Tibial nerve (tissue), 3 donors: ENCODE measurements at regions not wholly inside any gene's neighbourhood (a gene's known extent, or its start where the extent isn't known, plus 50 kb on each side); places are given as distances from the start of the nearest gene placed in this dataset.

Source experiments
- CTCF ChIP-seq, 5 experiments: fragments of 200-600 bp in 3 of 5; fragments of 450-650 bp in 2 of 5; sonication (generic) in 3 of 5; IDR thresholded peaks; one replicate each; pipeline ENCODE4 v1.5.1; 2016 to 2019; ENCODE audit warnings: antibody characterized with exemption in 5 of 5, mild to moderate bottlenecking in 3 of 5, moderate library complexity in 2 of 5
- POLR2A ChIP-seq, 2 donors: fragments of 450-650 bp; IDR thresholded peaks; one replicate each; pipeline ENCODE4 v1.6.1; 2017; ENCODE audit warnings: antibody characterized with exemption in 2 of 2, mild to moderate bottlenecking in 2 of 2, moderate library complexity in 2 of 2

- TF ChIP-seq CTCF (IDR thresholded peaks at IDR 0.05) = no peak
- TF ChIP-seq POLR2A (IDR thresholded peaks at IDR 0.05) = no peak
Measured at GRCh38 chr1:96387785-96388184, 333.8 kb upstream of the PTBP2 start.
